Endothelial cell (in vitro differentiated cells): ENCODE measurements at regions not wholly inside any gene's neighbourhood (a gene's known extent, or its start where the extent isn't known, plus 50 kb on each side); places are given as distances from the start of the nearest gene placed in this dataset.
A peak's percentile ranks its signal among the peaks of the same experiment; 100 is the strongest.
"Not testable (repeated sequence)": the region's sequence is repeated elsewhere in the genome, so short reads cannot be mapped to it uniquely, and the experiment has no call there.

ENCODE experiments used
- DNase-seq: peaks from one replicate; pipeline ENCODE4 v3.0.0; 2021; ENCODE audit warnings: low spot score
- H3K27ac Mint-ChIP-seq: one replicate; pipeline ENCODE4 v1.8.0; 2021; ENCODE audit warnings: mixed read lengths, inconsistent platforms; ENCODE audit not compliant: unreplicated experiment
- H3K27me3 Mint-ChIP-seq: one replicate; pipeline ENCODE4 v1.8.0; 2021; ENCODE audit warnings: mild to moderate bottlenecking, moderate library complexity, mixed read lengths, inconsistent platforms; ENCODE audit not compliant: unreplicated experiment
- H3K36me3 Mint-ChIP-seq: one replicate; pipeline ENCODE4 v1.8.0; 2021; ENCODE audit warnings: mild to moderate bottlenecking, low read depth, mixed read lengths, inconsistent platforms; ENCODE audit not compliant: unreplicated experiment
- H3K4me1 Mint-ChIP-seq: one replicate; pipeline ENCODE4 v1.8.0; 2021; ENCODE audit warnings: mild to moderate bottlenecking, mixed read lengths, inconsistent platforms; ENCODE audit not compliant: unreplicated experiment
- H3K4me3 Mint-ChIP-seq: one replicate; pipeline ENCODE4 v1.8.0; 2021; ENCODE audit warnings: mild to moderate bottlenecking, mixed read lengths, inconsistent platforms; ENCODE audit not compliant: unreplicated experiment
- H3K9me3 Mint-ChIP-seq: one replicate; pipeline ENCODE4 v1.8.0; 2021; ENCODE audit warnings: mixed read lengths, inconsistent platforms; ENCODE audit not compliant: unreplicated experiment
- TF ChIP-seq, protein P1 (sequence below): fragments of 200-600 bp; sonication (generic); IDR thresholded peaks from one replicate; pipeline ENCODE4 v1.5.0; 2021; ENCODE audit warnings: antibody characterized with exemption; ENCODE audit not compliant: unreplicated experiment

DNA sequence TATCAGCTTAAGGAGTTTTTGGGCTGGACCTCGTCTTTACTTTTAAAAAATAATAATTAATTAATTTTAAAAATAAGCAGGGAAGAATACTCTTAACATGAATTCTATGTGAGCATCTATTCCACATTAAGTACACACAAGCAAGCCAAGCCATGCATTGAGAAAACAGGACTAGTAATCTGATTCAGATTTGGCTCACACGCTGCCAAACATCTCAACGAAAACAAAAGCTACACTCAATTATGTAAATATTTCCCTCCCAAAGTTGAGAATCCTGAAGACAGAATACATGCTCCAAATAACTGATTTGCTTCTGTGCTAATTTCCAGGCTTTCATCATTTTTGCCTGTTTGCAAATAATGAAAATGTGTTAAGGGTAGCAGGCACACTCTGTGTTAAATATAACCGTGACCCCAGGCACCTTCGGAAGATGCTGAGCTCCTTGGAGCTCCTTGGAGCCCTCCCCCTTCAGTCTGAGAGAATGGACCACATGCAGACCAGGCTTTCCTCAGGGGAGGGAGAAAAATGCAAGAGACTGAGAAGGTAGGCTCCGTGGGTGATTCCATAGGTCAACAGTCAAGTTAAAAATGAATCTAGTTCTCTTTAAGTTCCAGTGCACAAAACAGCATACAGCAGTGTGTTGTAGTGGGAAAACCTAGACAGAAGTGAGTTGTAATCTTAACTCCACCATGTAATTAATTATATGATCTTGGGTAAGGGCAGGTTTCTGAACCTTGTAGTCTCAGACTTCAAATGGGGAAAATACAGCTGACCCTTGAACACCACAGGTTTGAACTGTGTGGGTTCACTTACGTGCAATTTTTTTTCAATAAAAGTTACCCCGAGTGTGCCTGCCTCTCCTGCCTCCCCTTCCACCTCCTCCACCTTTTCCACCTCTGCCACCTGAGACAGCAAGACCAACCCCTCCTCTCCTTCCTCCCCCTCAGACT lies 161.3 kb upstream of the RREB1 start:
- peaks cover 8% of the 10 kb centered on the region for H3K9me3 Mint-ChIP-seq
- no peak for DNase-seq
- peaks cover 3% of the 10 kb centered on the region for H3K27me3 Mint-ChIP-seq
- TF ChIP-seq, protein P1, sequence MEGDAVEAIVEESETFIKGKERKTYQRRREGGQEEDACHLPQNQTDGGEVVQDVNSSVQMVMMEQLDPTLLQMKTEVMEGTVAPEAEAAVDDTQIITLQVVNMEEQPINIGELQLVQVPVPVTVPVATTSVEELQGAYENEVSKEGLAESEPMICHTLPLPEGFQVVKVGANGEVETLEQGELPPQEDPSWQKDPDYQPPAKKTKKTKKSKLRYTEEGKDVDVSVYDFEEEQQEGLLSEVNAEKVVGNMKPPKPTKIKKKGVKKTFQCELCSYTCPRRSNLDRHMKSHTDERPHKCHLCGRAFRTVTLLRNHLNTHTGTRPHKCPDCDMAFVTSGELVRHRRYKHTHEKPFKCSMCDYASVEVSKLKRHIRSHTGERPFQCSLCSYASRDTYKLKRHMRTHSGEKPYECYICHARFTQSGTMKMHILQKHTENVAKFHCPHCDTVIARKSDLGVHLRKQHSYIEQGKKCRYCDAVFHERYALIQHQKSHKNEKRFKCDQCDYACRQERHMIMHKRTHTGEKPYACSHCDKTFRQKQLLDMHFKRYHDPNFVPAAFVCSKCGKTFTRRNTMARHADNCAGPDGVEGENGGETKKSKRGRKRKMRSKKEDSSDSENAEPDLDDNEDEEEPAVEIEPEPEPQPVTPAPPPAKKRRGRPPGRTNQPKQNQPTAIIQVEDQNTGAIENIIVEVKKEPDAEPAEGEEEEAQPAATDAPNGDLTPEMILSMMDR = no peak
- no peak overlapping the region for H3K4me3 Mint-ChIP-seq
- peaks cover 6% of the 10 kb centered on the region for H3K4me1 Mint-ChIP-seq
- no peak overlapping the region for H3K27ac Mint-ChIP-seq
- H3K36me3 Mint-ChIP-seq = peaks cover 7% of the 10 kb centered on the region

DNA sequence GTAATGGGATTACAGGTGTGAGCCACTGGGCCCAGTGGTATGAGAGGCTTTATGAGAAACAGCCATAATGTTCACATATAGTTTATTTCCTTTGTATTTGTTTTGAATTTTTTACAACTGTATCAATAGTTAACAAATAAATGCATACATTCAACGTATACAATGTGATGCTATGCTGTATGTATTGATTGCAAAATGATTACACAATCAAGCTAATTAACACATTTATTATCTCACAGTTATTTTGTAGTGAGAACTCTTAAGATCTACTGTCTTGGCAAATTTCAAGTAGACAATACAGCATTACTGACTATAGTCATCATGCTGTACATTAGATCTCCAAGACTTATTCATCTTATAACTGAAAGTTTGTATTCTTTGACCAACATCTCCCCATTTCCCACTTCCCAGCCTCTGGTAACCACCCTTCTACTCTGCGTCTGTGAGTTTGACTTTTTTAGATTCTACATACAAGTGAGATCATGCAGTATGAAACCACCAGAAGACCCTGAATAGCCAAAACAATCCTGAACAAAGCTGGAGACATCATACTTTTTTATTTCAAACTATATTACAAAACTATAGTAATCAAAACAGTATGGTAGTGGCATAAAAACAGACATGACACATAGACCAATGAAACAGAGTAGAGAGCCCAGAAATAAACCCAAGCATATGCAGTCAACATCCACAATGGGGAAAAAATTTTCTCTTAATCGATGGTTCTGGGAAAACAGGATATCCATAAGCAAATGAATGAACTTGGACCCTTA lies 157.2 kb upstream of the RREB1 start:
- no peak for DNase-seq
- Mint-ChIP-seq H3K27ac (no peak overlapping the region), H3K36me3 (peaks cover 11% of the 10 kb centered on the region), H3K9me3 (peaks cover 8% of the 10 kb centered on the region), H3K27me3 (peaks cover 5% of the 10 kb centered on the region), H3K4me3 (no peak overlapping the region), H3K4me1 (no peaks in the 10 kb centered on the region)
- TF ChIP-seq, protein P1 = no peak

DNA sequence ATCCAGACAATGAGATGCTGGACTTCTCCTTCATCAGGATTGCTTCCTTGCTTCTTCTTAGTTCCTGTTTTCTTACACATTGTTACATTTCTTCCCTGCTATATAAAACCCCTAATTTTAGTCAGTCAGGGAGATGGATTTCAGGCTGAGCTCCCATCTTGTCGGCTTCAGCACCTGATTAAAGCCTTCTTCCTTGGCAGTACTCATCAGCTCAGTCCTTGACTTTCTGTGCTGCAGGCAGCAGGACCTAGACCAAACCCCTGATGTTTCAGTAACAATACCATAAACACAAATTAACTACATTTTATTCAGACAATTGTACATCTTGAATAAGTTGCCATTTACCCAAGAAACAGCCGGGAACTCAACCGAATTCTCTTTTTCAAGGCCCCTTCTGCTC lies 156.4 kb upstream of the RREB1 start:
- H3K27ac Mint-ChIP-seq = no peak overlapping the region
- TF ChIP-seq, protein P1 = no peak
- H3K4me3 Mint-ChIP-seq = peak overlapping the region; percentile 7
- H3K27me3 Mint-ChIP-seq = peaks cover 4% of the 10 kb centered on the region
- H3K9me3 Mint-ChIP-seq = peaks cover 8% of the 10 kb centered on the region
- H3K4me1 Mint-ChIP-seq = peaks cover 1% of the 10 kb centered on the region
- DNase-seq = no peak
- peaks cover 11% of the 10 kb centered on the region for H3K36me3 Mint-ChIP-seq

DNA sequence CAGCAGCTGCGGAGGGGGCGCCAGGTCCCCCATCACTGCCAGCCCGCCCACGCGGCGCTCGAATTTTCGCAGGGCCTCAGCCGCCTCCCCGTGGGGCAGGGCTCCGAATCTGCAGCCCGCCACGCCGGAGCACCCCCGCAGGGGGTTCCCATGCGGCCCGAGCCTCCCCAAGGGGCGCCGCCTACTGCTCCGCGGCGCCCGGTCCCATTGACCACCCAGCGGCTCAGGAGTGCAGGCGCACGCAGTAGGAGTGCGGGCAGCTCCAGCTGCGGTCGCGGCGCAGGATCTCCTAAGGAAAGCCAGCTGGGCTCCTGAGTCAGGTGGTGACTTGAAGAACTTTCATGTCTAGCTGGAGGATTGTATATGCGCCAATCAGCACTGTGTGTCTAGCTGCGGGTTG lies 155.3 kb upstream of the RREB1 start:
- TF ChIP-seq, protein P1 = no peak
- DNase-seq = no peak
- H3K4me1 Mint-ChIP-seq = peaks cover 6% of the 10 kb centered on the region
- no peak overlapping the region for H3K4me3 Mint-ChIP-seq
- peaks cover 8% of the 10 kb centered on the region for H3K9me3 Mint-ChIP-seq
- H3K27me3 Mint-ChIP-seq = peaks cover 4% of the 10 kb centered on the region
- no peak overlapping the region for H3K27ac Mint-ChIP-seq
- peaks cover 11% of the 10 kb centered on the region for H3K36me3 Mint-ChIP-seq

DNA sequence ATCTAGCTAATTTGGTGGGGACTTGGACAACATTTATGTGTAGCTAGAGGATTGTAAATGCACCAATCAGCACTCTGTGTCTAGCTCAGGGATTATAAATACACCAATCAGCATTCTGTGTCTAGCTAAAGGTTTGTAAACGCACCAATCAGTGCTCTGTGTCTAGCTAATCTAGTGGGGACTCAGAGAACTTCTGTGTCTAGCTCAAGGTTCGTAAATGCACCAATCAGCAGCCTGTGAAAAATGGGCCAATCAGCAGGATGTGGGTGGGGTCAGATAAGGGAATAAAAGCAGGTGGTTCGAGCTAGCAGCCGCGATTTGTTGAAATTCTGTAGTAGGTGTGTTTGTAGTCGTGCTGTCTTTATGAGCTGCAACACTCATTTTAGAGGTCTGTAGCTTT lies 154.8 kb upstream of the RREB1 start:
- not testable (repeated sequence) for H3K4me1 Mint-ChIP-seq, H3K9me3 Mint-ChIP-seq, H3K27ac Mint-ChIP-seq, DNase-seq, H3K27me3 Mint-ChIP-seq, H3K4me3 Mint-ChIP-seq
- H3K36me3 Mint-ChIP-seq = peaks cover 11% of the 10 kb centered on the region
